Activated CD8-positive, alpha-beta memory T cell treated with anti-CD3 and anti-CD28 coated beads, Interleukin-2, amount 50 U/mL, for 48 hours (primary cell): ENCODE measurements at regions not wholly inside any gene's neighbourhood (a gene's known extent, or its start where the extent isn't known, plus 50 kb on each side); places are given as distances from the start of the nearest gene placed in this dataset.

Experiments
- DNase-seq: peaks from one replicate; pipeline ENCODE4 v3.0.0-alpha.2; 2020

DNA sequence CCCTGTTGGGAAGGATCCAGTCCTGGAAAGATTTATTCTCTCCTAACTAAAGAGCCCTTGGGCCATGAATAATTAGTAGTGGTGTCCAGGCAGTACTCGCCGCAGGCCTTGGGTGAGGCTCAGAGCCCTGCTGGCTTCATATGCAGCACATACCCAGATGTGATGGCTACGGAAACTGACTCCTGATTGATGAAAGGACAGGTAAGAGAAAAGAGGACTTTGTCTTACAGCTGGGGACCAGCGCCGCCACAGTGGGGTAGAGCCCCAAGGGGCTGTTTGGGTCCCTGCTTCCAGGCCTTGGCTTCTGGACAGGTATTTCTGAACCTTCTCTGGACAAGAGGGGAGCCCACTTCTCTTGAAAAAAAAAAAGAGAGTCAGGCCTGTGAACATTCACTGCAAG is 1680.8 kb downstream of the EFNB2 start:
- DNase-seq = no peak

DNA sequence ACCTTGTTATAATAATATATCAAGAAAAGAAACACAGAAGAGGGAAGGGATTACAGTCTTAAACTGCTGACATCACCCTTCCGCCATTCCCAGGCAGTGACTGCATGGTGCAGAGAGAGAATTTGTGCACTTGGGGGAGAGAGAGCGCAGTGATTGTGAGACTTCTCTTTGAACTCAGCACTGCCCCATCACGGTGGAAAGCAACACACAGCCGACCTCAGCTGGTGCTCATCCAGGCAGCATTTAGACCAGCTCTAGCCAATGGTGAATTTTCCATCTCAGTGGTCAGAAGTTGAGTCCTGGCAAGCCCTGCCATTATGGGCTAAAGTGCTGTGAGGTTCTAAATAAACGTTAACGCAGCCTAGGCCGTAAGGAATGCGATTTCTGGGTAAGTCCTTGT is 1681.5 kb downstream of the EFNB2 start:
- DNase-seq = no peak

DNA sequence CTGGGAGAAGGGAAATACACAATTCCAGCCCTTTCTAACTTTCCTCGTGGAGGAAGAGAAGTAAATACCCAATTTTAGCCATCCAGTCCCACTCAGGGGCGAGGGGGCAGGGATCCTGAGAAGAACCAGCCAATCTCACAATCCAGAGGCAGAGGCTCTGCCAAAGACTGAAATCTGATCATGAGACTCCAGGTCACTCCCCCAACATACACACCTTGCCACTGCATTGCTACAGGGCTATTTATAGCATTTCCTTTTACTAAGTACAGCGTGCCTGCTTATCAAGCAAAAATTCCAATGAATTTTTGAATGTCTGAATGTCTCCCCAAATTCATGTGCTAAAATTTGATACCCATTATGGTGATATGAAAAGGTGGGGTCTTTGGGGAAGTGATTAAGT is 1687.5 kb downstream of the EFNB2 start:
- no peak for DNase-seq

DNA sequence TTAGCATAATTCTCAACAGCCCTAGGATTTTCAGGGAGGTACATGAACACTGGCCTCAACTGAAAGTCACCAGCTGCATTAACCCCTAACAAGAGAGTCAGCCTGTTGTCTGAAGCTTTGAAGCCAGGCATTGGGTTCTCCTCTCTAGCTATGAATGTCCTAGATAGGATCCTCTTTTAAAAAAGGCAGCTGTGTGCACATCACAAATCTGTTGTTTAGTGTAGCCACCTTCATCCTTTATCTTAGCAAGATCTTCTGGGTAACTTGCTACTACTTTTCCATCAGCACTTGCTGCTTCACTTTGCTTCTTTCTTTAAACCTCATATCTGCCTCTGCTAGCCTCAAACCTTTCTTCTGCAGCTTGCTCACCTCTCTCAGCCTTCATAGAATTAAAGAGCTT is 1692.1 kb downstream of the EFNB2 start:
- DNase-seq = no peak

DNA sequence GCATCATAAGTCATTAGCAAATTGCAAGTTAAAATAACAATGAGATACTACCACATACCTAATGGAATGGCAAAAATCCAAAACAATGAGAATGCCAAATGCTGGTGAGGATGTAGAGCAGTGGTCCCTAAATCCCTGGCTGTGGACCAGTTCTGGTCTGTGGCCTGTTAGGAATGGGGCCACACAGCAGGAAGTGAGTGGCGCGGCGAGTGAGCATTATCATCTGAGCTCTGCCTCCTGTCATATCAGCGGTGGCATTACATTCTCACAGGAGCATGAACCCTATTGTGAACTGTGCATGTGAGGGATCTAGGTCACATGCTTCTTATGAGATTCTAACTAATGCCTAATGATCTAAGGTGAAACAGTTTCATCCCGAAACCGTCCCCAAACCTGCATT is 1694.4 kb downstream of the EFNB2 start:
- no peak for DNase-seq

DNA sequence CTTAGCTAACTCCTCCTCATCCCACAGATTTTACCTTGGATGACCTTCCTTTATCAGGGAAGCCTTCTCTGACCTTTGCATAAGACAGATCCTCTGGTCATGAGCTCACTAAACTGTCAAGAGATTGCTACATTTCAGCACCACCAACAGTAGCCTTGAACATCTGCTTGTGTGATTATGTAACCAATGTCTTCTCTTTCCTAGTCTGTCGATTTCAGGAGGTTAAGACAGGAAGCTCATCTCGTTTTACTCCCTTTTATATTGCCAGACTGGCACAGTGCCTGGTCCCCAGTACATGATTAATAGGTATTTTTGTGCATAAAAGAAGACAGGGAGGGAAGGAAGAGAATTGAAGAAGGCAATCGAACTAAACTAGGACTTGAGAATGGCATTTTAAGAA is 1697.7 kb downstream of the EFNB2 start:
- DNase-seq = no peak

DNA sequence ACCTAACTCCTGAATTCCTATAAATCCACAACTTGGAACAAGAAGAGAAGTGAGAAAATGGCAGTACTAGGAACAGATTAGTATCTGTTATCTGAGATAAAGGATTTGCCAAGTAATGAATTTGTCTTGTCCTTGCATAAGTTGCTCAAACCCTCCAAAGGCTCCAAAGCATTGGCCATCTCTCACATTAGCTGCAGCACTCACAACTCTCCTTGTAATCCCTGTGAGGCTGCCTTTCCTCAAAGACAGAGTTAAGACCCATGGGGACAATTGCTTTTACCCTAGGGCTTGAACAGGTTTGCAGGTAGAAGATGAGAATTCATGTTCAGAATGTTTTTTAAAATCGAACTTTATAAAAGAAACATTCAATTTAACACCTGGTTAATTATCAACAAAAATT is 1702.2 kb downstream of the EFNB2 start:
- no peak for DNase-seq

DNA sequence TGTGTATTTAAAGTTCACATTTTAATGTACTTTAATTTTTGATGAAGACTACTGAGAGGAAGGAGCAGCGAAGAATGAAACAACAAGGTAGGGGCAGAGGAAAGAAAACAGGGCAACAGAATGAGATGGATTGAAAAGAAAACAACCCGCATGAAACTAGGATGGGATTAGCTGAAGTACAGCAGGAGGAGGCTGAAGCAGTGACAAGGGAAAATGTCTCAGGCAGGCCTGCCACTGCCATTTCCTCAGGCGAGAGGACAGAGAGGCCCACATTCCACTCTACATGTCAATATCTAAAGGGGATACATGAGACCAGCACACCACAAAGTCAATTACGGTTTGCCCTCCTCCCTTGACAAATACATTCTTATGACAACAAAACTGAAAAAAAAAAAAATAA is 1703.2 kb downstream of the EFNB2 start:
- no peak for DNase-seq

DNA sequence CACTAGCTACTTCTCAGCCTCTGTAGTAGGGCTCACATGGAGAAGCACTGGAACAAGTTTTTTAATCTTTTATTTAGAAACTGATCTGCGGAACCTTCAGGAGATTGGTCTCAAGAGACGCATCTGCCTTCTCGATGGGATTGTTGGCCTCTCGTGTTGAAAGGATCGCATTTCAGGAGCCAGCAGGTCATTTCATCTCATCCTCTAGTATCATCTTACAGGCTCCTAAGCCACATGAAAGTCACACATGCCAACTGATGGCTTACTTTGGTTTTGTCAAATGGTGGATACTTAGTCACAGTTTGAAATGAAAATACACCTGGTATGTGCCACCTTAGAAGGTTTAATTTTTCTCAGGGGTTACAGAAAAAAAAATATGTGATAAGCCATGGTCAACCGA is 1703.6 kb downstream of the EFNB2 start:
- no peak for DNase-seq

DNA sequence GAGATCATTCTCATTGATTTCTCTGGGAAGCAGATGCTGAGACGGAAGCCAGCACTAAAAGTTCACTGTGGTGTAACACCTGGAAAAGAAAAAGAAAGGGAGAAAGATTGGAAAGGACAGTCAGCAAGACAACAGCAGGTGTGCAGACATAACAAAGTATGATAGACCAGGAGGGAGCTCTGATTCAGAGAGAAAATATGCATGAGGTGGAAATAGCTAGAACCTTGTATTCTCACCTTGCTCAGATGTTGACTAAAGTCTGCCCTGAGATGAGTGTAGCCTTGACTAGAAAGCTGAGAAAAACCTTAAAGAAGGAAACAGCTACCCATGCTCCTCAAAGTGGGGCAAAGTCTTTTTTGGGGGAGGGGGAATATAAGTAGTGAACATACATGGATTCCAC is 1711.8 kb downstream of the EFNB2 start:
- DNase-seq = no peak

DNA sequence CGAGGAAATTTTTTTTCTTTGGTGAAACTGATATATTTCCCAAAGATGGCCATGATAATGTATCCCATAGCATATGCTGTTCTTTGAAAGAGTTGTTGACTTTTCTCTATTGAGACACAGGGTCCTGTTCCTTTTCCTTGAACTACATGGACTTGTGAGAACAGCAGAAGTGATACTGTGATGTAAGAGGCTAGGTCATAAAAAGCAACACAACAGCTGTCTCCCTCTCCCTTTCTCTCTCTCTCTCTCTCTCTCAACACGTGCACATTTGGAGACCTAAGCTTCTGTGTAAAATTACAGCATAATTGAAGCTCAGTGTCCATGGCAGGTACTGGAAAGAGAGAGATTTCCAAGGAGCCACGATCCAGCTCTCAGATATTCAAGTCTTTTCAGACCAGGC is 1712.4 kb downstream of the EFNB2 start:
- no peak for DNase-seq

DNA sequence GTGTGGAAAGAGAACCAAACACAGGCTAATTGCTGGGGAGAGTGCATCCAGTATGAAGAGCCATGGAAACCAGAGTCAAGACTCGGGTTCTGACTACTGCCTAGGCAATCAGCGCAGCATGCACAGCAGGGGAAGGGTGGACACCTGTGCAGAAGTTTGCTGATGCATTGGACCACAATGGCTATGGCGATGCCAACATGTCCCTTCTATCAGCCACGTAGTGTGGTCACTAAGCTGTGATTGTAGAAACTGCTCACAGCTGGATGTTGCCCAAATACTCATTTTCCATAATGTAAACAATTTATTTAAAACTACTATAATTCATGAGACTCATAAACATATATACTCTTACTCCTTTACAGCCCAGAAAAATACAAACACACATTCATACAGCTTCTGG is 1718.2 kb downstream of the EFNB2 start:
- DNase-seq = no peak

DNA sequence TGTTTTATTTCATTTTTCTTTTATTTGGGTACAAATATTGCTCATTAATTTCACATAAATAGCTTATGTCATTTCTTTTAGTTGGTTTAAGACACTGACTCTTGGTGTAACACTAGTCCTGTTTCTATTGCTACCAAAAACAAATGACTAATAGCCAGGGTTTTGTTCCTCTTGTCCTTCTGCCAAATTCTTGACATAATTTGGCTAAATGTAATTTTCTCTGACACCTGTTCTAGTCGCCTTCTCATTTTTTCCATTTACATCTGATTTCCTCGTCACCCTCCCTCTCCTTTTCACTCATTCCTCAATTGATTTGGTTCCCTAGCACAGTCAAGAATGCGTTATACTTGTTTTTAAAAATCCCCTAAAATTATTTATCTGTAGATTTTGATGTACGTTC is 1718.7 kb downstream of the EFNB2 start:
- no peak for DNase-seq

DNA sequence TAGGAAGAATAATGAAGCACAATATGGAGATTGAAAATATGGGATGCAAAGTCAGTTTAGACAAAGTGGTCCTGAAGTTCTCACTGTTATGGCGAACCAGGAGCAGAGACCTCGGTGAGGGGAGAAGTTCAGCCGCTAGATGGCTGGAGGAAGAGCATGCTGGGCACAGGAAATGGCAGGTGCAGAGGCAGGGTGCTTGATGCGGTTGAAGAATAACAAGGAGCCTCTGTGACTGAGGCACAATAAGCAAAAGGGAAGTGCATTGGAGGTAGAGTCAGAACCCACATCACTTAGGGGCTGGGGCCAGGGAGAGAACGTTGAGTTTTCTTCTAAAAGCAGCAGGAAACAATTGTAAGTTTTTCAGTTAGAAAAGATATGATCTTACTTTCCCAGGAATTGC is 1725.2 kb downstream of the EFNB2 start:
- DNase-seq = no peak

DNA sequence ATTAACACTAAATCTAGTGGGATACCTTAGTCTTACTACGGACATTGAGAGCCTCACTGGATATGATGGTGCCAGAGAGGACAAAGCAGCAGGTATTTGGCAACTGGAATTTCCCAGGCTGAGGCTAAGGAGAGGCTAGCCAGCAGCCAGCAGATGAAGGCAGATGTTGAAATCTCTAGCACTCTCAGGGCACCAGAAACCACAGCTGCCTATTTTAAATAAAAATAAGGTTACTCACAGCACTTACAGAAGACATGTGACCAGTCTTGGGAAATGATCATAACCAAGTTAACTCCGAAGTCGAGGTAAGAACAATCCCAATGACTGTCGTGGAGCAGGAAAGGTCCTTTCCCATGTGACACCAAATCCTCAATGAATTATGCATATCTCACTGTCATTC is 1726.0 kb downstream of the EFNB2 start:
- no peak for DNase-seq

DNA sequence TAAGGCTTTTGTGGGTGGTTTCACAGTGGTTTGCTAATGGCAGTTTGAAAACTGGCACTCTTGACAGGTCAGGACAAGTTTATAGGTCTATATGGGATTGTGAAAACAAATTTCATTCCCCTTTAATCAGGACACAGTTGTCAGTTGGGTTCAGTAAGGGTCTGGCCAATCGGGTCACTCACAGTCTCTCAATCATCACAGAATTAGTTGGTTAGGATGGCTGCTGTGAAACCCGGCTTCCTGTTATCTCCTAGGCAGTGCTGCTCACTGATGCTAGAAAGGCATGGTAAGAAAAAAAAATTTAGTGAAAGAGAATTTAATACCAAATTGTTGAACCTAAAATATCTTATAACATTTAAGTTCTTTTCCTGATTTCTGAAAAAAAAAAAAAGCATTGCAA is 1730.1 kb downstream of the EFNB2 start:
- no peak for DNase-seq

DNA sequence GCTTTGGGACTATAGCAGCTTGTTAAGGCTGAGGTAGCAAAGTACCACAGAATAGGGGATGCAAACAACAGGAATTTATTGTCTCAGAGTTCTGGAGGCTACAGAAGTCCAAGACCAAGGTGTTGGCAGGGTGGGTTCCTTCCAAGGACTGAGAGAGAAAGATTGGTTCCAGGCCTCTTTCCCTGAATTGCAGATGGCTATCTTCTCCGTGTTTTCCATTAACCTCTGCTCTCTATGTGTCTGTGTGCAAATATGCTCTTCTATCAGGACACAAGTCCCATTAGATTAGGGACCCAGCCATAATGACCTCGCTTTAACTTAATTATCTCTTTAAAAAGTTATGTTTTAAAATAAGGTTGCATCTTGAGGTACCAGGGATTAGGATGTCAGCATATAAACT is 1732.9 kb upstream of the SLC10A2 start:
- DNase-seq = no peak

DNA sequence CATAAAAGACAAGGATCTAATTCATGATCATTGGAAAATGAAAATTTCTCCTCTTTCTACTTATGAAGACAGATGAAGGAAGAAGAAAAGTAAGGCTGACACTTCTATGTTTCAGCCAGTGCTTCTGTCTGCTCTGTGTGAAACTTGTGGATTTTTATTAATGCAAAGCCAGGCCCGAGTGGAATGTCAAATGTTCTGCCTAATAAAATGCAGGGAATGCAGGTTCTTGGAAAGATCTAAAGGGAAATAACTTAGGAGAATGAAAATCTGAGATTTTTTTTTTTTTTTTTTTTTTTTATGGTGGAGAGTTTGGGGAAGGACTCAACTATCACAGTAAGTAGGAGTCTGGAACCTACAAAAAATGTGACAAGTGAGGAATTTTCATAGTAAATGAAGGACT is 1732.3 kb upstream of the SLC10A2 start:
- no peak for DNase-seq

DNA sequence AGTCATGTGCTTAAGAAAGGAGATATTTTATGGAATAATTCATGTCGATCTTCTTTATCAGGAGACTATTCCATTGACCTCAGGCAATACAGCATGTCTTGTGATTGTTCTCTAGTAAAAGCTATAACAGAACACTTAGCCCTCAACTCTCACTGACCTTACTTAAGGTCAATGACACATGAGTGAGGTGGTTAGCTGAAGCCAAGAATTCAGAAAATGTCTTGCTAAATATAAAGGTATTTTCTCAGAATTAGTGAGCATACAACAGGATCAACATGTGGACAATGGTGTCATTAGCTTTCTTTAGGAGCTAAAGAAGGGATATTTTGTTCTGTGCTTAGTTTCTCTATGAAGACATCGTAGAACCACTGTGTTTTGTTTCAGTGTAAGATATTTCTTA is 1730.4 kb upstream of the SLC10A2 start:
- DNase-seq = no peak

DNA sequence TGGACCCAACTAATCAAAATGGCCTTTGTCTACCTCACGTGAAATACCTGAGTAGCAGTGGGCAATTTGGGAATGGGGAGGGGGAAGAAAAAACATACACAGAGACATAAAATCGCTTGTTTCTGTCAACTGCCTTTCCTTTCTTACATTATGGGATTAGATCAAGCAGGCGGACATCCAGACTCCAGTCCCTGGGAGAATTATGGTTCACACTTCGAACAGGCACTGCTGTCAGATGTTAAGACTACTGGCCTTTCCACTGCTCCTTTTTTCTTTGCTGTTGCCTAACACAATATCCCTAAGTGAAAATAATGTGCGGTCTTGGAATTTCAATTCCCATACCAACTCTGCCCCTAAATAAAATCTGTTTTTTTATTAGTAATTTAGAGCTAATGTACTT is 1719.7 kb upstream of the SLC10A2 start:
- no peak for DNase-seq

DNA sequence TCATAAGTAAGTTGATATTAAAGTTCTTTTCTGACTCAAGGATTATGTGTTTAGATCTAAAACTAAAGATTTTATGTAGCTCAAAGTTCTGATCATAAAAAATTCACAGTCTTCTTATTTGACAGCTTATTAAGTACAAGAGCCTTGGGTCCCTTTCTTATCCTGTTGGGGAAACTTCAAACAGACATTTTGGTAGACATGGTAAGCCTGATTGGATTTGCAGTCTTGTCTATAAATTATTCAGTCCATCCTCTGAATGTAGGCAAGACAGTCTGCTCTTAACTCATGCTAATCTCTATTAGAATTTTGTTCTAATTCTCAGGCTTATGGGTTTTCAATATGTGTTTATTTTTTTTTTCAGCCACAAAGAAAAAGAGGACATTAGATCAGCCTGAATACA is 1718.7 kb upstream of the SLC10A2 start:
- DNase-seq = no peak

DNA sequence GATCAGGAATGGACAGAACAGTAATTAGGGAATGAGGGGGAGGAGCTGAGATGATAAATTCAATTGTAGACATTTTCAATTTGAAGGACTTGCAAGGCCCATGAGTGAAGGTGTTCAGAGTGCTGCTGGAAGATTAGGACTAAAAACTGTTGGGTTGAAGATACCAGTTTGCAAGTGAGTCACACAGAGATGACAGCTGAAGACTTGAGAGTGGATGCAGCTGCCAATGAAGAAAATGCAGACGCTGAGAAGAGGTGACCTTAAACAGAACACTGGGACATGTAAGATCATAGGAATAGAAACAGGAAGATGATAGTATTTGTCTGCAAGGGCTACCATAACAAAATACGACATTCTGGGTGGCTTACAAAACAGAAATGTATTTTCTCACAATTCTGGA is 1716.5 kb upstream of the SLC10A2 start:
- DNase-seq = no peak

DNA sequence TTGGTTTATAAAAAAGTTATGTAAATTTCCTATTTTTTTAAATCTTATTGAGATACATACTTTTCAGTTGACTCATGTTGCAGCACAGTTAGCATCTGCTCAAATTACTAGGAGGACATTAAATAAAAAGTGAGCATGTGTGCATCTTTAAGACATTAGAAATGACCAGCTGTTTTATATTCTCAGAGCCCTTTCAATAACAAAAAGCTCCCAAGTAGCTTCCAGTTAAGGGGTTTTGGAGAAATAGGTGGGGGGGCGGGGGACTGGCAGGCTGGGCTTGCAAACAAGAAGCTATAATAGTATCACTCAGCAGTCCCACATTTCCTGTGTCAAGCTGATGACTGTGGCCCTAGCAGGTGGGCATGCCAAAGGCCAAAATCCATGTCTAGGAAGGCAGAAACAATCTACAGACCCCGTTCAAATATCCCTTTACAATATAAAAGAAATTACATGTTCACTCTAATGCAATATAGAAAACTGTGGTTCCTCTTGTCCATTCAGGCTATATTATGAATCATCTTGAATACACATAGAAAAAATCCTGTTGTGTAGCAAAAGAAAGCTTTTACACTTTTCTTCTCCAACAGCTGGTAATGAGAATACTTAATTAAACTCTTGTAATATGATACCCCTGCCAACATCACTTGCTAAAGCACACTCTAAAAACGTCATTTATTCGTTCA is 1713.2 kb upstream of the SLC10A2 start:
- DNase-seq = no peak

DNA sequence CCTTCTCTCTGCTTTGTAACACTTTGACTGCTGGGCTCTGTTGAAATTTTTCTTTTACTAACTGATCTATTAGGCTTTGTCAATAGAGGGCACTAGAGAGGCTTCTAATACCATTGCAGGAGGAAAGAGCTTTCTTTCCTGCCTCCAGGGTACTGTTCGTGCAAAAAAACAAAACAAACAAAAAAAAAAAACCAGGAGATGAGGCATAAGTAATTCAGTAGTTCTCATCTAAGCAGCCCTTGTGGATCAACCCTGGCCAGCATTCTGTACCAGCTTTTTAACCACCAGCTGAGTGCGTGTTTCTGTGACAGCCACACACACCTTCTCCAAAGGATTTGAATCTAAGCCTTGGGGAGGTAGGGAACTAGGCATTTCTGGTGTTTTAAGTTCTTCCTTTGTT is 1707.6 kb upstream of the SLC10A2 start:
- no peak for DNase-seq

DNA sequence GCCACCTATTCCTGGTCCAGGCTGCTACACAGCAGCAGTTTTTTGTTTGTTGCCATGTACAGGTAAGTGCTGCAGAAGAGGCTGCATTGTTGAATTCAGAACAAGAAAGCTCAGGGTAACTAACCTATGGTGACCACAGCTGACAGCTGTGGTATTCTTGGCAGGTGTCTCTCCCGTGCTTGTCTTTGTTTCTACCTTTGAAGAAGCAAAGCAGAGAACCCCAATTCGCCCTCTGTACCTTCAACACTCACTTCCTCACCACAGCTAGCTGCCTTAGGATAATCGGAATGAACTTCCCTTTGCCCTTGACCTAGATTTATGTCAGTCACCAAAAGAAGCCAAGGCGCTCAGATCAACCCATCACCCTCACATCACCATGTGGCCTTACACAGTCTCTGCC is 1703.3 kb upstream of the SLC10A2 start:
- DNase-seq = no peak

DNA sequence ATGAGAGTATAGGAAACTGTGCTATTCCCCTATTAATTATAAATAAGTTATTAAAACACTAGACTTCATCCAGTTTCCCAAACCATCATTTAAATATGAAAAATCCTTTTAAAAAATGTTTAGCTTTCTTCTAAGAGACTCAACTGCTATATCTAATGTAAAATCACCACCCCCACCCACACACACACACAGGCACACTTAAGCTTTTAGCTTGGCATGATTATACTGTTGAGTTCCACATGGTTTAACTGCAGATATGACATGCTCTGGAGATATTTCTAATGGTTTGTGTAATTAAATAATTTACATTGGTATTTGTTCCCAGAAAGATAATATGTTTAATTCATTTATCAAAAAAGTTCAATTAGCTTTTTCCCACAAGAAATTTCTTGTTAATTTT is 1700.1 kb upstream of the SLC10A2 start:
- no peak for DNase-seq
